GM18508 (cell line): ENCODE measurements at regions not wholly inside any gene's neighbourhood (a gene's known extent, or its start where the extent isn't known, plus 50 kb on each side); places are given as distances from the start of the nearest gene placed in this dataset.

Experiments
- ATAC-seq: cut with Tn5 transposase; IDR thresholded peaks from one replicate; pipeline ENCODE4 v1.9.1; 2021; ENCODE audit warnings: moderate number of reproducible peaks; ENCODE audit not compliant: insufficient read depth, unreplicated experiment

DNA sequence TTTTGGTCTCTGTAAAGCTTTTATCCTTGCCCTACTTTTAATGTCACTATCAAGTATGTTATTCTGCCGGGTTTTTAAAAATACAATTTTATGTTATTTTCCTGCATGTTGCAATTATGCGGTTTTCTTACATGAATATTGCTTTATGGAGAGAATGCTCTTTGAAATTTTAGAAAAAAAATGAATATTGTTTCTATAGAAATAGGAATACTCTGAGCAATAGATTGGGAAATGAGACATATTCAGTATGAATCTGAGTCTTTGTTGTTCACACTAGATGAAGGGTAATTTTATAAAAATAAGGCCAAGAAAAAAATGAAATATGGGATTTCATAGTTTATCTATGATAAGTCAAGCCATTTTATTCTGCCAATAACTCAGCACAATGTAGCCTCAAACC lies 142.2 kb upstream of the DTNA start:
- ATAC-seq = no peak

DNA sequence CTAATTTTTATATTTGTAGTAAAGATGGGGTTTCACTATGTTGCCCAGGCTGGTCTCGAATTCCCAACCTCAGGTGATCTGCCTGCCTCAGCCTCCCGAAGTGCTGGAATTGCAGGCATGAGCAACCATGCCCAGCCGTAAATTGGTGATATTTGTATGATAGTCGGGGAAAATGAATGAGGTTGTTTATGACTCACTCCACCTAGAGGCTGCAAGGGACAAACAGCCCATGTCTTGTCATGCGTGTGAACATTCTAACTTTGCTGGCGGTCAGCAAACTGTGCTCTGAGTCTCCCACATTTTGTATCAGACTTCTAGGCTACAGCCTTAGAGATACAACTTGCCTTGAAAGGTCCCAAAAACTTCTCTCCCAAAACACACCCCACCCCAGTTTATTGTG lies 133.5 kb upstream of the DTNA start:
- no peak for ATAC-seq

DNA sequence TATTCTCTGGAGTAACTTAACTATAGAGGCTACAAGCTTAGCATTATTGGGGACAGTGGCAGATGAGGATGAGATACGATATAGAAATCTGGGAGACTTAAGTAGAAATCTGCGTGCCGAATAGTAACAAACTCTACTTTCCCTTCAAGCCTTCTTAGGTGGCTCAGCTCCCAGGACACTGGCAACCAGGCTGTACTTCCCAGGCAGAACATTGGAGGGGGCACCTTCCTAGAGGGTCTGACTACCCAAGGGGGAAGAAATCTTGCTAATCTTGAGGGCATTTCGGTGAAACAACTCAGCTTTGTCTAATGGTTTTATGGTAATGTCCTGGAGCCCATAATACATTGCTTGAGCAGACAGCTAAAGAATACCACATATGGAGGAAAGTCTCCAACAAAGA lies 126.2 kb upstream of the DTNA start:
- no peak for ATAC-seq

DNA sequence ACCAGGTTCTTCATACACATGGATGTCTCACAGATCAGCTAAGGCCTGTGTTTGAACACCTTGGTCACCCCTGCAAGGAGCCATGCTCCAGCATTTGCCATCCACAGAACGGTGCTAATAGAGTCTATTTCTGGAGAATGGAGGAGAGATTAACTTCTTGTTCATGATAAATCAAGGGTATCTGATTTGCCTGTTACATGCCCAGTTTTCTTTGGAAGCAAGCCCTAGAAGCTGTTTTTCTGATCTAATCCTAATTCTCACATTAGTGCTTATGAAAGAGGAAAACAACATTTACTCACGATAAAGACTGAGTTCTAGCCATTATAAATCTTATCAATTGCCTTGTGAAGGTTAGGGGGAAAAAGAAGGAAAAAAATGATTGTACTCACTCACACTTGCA lies 119.6 kb upstream of the DTNA start:
- no peak for ATAC-seq

DNA sequence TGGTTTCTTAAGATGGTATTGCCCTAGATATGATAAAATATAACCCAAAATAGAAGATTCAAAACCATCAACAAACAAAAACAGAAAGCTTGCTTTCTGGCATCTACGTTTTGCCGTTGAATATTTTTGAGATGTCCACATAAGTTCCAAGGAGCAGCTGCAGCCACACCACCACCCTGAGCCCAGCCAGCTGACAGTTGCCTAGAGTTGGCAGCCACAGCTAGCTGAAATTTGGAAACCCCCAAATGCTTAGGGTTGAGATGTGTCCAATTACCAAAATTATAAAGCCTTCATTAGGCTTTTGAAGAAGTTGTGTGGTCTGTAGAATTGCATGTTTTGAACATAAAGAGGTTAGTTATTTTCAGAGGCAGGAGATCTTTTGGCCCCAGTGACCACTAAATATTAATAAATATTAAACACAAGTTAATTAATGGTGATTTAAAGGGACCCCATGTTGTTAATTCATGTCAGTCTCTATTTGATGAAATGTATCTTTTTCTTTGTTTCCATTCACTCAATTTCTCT lies 118.1 kb upstream of the DTNA start:
- ATAC-seq = no peak

DNA sequence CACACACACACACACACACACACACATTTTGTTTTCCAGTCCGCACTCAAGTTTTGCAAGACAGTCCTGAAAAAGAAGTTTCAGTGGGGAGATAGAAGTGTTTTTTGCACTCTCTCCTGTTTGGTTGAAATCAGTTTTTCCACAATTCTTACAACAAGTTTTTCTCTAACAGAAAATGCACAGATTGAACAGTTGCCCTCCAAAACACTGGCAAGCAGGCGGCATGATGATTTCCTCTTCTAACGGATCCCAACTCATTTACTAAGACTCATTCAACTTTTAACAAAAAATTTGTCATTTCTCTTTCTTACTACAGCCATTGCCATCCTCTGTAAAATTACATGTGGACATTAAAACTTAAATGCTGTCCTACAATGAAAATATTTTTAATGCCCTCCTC lies 117.6 kb upstream of the DTNA start:
- ATAC-seq = no peak

DNA sequence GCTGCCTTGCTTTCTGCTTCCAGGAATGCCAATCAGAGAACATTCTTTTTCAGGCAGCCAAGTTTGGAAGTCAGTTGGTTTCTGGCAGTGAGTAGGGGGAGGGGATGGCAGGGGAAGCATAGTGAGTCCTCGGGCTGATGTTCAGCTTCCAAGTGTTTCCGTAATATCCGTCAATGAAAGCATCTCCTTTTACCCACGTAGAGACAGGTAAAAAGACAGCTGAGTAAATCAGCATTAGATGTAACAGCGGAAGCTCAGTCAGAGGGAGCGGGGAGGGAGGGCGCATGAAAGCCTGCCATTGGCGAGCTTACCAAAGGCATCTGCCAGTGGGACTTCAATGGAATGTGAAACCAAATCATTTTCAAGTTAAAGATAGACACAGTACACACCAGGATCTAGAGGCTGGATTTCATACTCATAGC lies 117.1 kb upstream of the DTNA start:
- no peak for ATAC-seq

DNA sequence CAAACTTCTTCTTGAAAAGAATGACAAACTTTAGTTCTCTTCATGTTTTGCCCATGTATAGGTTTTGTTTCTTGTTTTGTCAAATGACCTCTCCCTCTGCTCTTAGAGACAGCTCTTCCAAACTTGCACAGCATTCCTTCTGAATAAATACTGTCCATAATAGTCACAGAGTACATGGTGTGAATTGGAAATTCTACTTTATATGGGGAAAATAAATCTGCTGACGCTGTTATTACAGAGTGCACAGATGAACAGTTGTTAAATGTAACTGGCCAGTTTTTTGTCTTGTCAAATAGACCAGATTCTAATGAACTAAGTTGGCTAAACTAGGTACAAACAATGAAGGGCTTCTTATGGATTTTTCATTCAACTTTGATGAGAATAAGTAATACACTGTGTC lies 115.8 kb upstream of the DTNA start:
- no peak for ATAC-seq

DNA sequence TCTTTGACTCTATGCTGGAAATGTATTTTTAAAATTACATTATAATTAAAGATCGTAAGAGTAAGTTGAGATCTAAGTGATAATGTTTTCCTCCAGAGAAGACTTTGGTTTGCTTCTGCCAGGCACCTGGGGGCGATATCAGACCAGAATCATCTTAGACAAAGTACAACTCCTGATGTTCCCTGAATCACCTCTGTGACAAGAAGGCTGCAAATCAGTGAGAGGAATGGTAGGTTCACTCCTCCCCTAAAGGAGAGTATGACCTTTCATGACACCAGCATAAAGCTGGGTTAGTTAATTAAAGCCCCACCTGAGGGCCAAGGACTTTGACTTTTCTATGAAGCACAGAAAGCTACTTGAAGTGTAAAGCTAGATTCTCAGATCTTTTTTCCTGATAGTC lies 114.4 kb upstream of the DTNA start:
- no peak for ATAC-seq

DNA sequence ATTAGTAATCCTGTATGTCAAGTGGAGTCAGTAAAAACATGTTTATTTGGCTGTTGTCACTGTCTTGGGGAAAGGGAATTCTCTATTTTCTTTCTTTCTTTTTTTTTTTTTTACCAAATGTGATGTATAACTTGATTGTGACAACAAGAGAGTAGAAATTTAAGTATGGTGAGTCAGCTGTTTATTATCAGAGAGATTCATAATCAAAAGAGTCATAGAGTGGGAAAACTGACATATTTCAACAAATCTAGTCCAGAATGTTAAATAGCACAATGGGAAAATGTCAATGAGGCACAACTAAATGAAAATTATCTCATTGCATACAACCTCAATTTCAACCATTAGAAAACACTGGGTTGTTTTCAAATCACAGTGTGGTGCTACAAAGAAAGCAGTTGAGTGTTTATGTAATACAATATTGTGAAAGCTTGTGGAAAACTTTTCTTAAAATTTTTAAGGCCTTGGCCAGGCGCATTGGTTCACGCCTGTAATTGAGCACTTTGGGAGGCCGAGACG lies 111.9 kb upstream of the DTNA start:
- ATAC-seq = no peak

DNA sequence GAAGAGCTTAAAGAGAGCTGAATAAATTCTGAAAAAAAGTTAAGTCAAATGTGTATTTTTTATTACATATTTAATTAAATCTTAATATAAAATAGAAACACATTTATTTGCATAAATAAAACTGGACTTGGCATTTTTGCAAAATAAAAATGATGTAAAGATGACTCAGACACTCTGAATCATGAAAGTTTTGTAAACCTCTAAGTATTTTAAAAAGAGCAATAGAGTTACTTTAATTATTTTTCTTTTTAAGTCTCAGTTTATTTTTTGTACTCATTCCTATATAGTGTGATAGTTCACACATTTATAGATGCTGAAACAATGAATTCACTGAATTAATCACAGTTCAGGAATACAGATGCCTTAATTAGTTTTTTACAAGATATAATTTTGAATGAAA lies 109.9 kb upstream of the DTNA start:
- no peak for ATAC-seq

DNA sequence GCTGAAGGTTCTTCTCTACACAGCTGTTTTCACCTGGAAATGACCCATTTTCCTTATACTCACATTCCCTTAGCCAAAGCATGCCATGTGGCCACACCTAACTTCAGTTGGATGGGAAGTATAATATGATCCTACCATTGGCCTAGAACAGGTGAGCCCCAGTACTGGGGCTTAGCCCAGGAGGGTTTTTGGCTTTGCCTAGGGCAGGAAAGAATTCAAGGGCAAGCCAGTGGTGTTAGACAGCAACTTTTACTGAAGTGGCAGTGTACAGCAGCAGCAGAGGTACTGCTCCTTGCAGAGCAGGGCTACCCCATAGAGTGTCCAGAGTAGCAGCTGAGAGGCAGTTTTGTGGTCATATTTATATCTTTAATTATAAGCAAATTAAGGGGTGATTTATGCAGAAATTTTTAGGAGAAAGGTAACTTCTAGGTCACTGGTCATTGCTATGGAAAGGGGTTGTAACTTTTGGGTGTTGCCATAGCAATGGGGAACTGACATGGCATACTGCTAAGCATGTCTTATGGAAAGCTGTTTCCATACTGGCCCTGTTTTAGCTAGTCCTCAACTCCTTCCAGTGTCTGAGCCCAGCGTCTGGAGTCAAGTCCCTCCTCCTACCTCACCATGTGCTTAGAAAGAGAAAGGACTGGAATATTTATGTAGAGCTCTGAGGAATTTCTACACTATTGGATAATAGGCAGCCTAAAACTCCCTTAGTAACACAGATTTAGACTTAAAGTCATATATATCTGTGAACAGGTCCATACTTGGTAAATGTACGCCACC lies 109.0 kb upstream of the DTNA start:
- ATAC-seq = no peak

DNA sequence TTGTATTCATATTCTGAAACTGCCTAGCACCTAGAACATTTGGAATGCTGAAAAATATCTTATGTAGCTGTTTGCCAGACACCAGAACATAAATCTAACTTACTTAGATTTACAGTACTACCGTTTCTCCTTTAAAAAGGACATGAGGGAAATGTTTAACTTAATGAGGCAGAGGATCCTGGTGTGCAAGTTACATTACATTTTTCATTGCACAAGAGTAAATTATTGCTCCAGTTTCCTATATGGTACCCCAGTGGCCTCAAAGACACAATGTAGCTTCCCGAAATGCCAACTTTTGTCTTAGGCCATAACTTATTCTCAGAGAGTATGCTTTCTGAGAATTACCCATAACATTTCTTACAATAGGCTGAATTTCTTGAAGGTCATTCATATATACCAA lies 105.5 kb upstream of the DTNA start:
- ATAC-seq = no peak

DNA sequence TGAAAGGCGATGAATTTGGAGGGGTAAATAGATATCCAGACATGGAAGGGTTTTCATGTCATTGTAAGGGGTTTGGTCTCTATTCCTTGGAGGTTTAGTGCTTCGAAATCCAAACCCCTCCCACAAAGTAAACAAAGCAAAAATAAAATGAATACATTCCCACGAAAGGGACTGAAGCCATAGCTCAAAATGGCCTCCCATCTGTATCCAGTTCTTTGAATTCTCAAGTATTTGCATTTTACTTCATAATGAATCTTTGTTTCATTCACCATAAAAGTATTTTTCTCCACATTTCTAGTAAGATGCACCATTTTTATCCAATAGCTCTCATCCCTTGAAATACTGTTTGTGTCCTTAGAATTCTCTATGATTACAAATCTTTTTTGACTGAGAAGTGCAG lies 103.2 kb upstream of the DTNA start:
- ATAC-seq = no peak

DNA sequence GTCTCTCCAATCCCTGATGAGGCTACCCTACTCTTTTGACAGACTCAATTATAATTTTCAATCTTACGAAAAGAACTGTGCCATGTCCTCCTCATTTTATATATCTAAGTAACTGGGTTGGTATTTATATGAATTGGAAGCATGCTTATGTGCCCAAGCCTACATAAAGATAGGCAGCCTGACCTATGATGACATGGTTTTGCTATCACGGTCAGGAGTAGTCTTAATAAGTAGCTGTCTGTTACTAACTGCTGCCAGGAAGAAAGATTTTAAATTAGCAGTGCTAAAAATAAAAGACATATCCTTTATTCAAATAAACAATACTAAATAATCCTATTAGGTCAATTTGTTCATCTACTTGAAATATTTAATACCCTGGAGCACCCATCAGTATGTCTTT lies 102.0 kb upstream of the DTNA start:
- no peak for ATAC-seq

DNA sequence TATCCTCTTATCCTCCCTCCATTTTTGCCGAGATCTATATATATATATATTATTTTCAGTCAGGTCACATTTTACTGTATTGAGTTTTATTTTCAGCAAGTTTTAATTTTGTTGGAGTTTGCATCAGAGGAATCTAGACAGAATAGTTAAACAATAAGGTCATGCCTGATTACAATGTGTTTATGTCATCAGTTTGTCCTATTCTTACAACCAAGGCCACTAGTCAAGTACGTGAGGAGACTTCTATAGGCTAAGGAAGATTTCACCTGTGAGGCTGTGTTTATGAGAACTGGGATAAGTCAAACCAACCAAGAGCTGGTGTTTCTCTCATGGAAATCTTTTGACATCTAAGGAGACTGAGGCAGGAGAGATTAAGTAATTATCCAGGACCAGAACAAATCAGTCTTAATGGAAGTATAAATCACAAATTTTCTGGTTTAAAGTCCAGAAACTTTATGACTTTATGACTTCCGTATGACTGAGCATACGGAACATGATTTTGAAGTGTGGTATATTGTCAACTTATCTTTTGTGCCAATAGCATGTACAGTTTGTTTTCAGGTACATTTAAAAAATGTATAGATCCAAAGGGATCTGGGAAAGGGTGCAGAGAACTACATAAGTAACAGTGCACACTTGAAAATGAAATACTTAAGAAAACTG lies 100.0 kb upstream of the DTNA start:
- ATAC-seq = no peak

DNA sequence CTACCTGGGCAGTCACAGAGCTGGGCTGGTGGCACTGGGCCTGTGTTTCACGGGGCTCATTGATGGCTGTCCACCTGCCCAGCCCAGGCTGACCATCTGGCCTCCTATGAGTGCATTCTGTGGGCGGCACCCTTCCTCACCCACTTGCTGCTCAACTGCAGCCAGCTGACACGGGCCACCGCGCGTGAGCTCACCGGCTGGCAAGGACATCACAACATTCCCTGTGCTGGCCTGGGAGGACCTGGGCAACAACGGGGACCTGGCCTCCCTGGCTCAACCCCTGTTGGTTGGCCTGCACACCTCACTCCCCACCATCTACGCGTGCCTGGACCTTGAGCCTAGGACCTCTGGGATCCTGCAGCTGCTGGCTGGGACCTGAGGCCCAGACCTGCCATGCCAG lies 98.2 kb upstream of the DTNA start:
- ATAC-seq = no peak

DNA sequence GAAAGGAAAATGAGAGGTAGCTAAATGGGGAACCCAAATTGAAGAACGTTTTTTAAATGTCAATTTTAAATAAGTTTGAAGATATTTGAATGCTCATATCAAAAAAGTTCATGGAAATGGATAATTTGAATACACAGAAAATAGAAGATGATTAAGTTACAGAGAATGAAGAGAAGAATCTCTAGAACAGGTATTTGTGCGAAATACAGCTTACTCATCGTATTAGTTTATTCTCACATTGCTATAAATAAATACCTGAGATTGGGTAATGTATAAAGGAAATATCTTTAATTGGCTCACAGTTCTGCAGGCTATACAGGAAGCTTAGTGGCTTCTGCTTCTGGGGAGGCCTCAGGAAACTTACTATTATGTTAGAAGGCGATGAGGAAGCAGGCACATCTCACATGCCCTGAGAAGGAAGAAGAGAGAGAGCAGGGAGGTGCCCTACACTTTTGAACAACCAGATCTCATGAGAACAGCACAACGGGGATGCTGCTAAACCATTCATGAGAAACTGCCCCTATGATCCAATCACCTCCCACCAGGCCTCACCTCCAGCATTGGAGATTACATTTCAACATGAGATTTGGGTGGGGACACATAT lies 89.7 kb upstream of the DTNA start:
- ATAC-seq = no peak

DNA sequence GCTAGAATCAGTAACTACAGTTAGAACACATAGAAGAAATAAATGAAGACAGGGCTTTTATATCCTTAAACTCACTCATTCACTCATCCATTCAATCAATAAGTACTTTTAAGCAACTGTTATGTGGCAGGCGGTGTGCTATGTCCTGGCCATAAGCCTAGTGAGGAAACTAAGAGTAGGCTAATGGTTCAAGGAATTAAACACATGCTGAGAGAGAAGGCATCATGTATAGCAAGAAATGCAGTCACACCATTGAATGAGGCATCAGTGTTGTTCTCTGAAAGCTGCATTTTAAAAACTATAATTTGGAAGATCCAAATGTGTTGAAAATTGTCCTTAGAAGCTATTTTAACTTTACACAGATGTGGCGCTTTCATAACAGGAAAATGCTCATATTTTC lies 86.5 kb upstream of the DTNA start:
- no peak for ATAC-seq

DNA sequence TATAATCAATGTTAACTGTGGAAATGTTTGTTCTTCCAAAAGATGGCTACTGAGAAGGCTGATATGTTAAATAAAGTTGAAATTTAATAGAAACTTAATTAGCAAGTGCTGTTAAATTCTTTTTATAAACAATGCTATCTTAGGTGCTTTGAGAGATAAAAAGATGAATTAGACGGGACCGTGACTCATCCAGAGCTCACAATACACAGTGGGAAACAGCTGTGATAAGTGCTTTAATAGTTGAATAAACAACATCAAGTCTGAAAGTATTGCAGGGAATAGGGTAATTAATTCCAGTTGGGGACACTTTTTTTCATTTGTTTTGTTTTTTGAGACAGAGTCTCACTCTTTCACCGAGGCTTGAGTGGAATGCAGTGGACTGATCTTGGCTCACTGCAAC lies 85.5 kb upstream of the DTNA start:
- no peak for ATAC-seq

DNA sequence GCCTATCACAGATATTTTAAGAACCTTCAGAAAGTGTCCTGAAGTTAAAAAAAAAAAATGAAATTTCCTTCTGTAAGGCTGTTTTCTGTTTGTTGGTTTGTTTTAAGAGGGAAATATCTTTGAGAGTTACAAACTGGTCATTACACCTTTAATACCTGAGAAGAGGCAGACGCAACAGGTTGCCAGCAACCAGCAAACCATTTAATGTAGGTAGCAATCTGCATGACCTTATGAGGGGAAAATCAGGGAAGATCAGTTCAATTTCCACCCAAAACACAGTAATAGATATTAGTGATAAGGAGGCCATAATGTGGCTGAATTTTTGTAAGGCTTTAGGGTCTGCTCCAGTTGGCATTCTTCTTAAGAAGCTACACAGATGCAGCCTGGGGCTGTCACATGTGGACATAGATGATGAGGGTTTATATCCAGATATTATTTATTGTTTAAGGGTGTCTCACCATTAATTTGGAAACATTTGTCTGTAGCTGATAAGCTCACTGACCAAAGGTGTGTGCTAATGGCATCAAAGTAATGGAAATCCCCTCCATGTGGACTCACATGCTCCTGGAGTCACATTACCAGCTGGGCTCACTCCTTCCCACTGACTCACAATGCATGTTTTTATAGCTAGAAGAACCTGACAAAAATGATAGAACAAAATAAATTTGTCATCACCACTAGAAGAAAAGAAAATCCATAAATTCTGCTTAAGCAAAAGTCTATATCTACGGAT lies 83.5 kb upstream of the DTNA start:
- no peak for ATAC-seq
